HG03378 (cell line): ENCODE measurements at regions not wholly inside any gene's neighbourhood (a gene's known extent, or its start where the extent isn't known, plus 50 kb on each side); places are given as distances from the start of the nearest gene placed in this dataset.

Source experiments
- ATAC-seq: cut with Tn5 transposase; IDR thresholded peaks from one replicate; pipeline ENCODE4 v1.9.1; 2021; ENCODE audit warnings: mild to moderate bottlenecking, moderate library complexity; ENCODE audit not compliant: unreplicated experiment

- ATAC-seq = no peak
These were observed 273.9 kb upstream of the ZMIZ1 start for GRCh38 chr10:78794736-78795455.

- no peak for ATAC-seq
These were observed 269.6 kb upstream of the ZMIZ1 start for GRCh38 chr10:78798976-78799730.

- no peak for ATAC-seq
These were observed 268.8 kb upstream of the ZMIZ1 start for GRCh38 chr10:78800006-78800405.

DNA sequence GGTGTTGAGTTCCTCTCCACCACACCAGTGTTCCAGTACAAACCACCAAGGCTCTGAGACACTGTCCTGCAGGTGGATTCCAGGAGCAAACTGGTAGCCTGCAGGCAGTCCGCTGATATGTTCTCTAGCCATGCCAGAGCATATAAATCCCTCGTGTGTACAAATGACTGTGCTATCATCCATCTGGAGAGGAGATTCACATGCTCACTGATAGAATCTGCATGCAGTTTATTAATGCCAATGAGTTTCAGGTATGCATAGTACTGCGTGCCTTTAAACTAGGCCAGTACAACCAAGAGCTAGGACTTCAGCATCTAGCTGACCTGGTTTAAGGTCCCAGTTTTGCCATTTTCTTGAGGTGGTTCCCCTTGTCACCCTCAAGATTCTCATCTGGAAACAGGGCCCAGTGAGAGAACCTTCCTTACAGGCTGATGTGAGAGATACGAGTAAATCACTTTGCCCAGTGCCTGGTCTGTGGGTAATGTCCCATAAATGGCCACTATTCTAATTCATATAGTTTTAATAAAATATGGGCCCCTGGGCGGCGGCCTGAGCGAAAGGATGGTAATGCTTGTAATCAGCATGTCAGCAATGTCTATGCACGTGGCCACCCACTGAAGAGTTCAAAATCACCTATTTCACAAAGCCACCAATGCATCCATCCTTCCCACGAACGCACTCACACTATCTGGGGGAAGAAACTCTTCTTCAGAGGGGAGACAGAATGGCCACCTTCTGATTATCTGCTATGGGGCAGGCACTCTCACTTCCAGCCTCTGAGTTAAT lies 268.0 kb upstream of the ZMIZ1 start:
- ATAC-seq = no peak

GRCh38 chr10:78802431-78802830 lies 266.3 kb upstream of the ZMIZ1 start:
- ATAC-seq = no peak

DNA sequence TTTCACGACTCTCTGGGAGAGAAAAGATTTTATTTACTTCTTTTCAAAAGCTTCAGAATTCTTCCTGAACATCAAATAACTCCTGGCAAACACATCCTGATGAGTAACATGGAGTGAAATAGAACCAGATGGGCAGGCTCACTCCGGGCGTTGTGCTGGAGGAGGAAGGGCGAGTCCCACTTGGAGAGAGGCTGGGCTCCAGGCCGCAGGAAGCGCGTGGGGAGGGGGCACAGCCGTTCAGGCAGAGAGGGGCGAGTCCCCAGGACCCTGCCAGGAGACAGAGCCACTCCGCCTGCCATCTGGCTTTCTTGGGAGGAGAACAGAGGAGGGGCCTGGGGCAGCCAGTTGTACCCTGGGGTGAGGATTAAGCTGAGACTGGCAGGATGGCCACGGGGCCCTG lies 265.9 kb upstream of the ZMIZ1 start:
- no peak for ATAC-seq

DNA sequence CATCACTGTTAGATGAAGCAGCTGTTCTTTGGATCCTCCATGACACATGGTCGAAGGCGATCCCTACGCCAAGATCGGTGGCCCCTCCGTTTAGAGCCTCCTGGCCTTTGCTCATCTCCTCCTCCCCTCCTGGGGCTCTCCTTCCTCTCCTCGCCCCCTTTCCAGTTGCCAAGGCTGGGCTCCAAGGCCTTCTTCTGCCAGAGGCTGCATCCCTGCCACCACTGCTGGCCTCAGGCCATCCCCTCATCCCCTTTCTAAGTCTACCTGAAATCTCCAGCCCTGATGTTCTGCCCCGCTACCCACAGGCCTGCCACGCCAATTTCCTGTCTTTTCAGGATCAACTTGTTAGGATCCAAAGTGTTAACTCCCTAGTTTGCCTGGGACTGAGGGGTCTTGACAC lies 265.1 kb upstream of the ZMIZ1 start:
- ATAC-seq = no peak

- ATAC-seq = no peak
These were observed 264.2 kb upstream of the ZMIZ1 start for GRCh38 chr10:78804411-78805032.

GRCh38 chr10:78805176-78805575 lies 263.6 kb upstream of the ZMIZ1 start:
- ATAC-seq = no peak

DNA sequence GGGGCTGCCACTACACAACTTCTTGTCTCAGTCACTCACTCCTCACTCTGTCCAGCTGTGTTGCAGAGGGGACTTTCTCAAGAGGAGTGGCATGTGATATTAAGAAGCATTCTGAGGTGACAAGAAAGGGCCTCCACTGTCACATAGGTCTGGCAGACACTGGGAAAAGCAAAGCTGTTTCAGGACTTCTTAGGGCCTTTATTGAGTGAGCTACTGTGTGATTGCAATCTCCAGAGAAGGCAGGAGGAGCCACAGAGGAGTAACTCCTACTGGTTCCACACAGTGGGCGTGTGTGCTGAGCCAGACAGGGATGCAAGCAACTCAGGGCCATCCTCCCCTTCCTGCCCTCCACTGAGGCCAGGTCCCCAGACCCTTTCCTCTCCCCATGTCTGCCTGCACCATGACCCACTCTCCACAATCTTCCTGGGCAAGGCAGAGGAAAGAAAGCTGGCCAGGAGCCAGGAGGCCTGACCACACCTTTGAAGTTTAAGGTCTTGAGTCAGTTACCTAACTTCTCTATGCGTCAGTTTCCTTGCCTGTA lies 262.0 kb upstream of the ZMIZ1 start:
- no peak for ATAC-seq

DNA sequence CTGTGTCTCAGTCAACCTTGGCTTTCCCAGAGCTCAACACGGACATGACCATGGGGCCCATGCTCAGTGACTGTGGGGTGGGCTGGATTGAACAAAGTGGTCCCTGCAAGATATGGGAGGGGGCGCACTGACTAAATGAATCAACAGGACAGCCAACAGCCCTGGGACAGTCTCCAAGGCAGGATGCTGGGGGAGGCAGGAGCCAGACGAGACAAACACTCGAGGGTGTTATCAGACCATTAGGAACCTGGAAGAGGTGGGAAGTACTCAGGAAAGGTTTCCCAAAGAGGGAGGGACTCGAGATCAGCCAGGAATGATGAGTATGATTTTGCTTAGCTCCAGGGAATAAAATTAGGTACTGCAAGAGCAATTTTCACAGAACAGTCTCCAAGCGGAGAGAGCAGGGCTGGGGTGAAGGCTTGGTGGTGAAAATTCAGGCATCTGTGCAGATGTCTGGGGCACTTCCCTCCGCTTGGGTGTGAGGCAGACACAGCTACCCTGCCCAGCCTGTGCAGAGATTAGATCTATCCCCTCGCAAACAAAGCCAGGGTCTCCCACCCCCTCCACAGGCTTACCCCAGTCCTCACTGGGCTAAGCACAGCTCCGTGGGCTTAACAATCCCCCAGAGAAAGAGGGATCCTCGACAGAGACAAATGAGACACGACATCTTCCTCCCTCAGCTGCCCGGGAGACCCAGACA lies 261.1 kb upstream of the ZMIZ1 start:
- ATAC-seq = no peak

GRCh38 chr10:78808286-78808685 lies 260.5 kb upstream of the ZMIZ1 start:
- ATAC-seq = no peak

- no peak for ATAC-seq
These were observed 259.9 kb upstream of the ZMIZ1 start for GRCh38 chr10:78808736-78809367.

DNA sequence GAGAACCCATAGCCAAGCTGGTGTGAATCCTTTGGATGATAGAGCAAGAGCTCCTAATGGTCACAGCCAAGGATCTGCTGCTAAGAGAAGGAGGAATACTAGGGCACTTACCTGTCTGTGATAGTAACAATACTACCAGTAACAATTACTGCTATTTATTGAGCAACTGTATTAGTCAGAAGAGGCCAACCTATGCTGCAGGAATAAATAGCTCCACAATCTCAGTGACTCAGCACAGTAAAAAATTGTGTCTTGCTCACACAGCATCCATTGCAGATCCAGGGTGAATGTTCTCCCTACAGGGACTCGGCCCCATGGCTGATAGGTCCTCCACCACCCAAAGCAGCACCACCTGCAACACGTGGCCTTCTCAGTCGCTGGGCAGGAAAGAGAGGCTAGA lies 257.6 kb upstream of the ZMIZ1 start:
- no peak for ATAC-seq

- ATAC-seq = no peak
These were observed 256.0 kb upstream of the ZMIZ1 start for GRCh38 chr10:78812571-78813318.

- ATAC-seq = no peak
These were observed 255.2 kb upstream of the ZMIZ1 start for GRCh38 chr10:78813526-78813925.

DNA sequence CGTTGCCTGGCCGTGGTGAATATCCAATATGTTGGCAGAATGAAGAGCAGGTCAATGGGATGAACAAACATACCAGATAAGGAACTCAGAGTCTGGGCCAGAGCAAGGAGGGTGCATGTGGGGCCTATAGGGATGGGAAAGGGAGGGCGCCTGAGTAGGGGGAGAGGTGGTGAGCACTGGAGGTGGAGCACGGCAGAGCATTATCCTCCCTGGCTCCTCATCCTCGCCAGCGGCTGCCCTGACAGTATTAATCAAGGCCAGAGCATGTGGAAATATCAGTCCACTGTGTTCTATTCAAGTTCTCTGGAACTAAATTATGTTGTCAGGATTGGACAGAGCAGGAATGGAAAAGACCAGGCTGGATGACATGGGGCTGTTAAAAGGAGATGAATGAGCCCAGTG lies 254.8 kb upstream of the ZMIZ1 start:
- ATAC-seq = no peak

GRCh38 chr10:78814407-78814806 lies 254.4 kb upstream of the ZMIZ1 start:
- ATAC-seq = no peak

- no peak for ATAC-seq
These were observed 252.9 kb upstream of the ZMIZ1 start for GRCh38 chr10:78815702-78816334.
